A673 (cell line): ENCODE measurements at regions not wholly inside any gene's neighbourhood (a gene's known extent, or its start where the extent isn't known, plus 50 kb on each side); places are given as distances from the start of the nearest gene placed in this dataset.

Experiments used
- BruUV-seq: library from RNA; stranded (reverse); fragments of 400-500 nt; replicated peaks from 2 replicates; lab custom pipeline; 2021; lab: Mats Ljungman, UMichigan
- CTCF ChIA-PET: fragments of 300-600 bp; sonication (Branson Sonifier 250); formaldehyde crosslinking; loops from one replicate; lab custom pipeline; 2022; ENCODE audit warnings: antibody characterized with exemption; lab: Charles Lee
- POLR2A ChIA-PET: fragments of 300-600 bp; sonication (Branson Sonifier 250); formaldehyde crosslinking; loops from one replicate; lab custom pipeline; 2022; ENCODE audit warnings: antibody characterized with exemption; ENCODE audit not compliant: low non-redundant PET; lab: Charles Lee
- DNase-seq: peaks from one replicate; pipeline ENCODE4 v3.0.0-alpha.2; 2015; ENCODE audit warnings: low spot score
- H3K27ac ChIP-seq: fragments of 200-600 bp; sonication (generic); 2 replicates; pipeline ENCODE4 v1.5.1; 2016; ENCODE audit warnings: mixed run types, low read depth, mild to moderate bottlenecking, mixed read lengths, antibody characterized with exemption, low read length; ENCODE audit not compliant: poor library complexity, severe bottlenecking
- H3K27me3 ChIP-seq: fragments of 200-600 bp; sonication (generic); replicated peaks from 2 replicates; pipeline ENCODE4 v1.6.1; 2017; ENCODE audit warnings: mixed run types, low read depth, mild to moderate bottlenecking, mixed read lengths, antibody characterized with exemption, low read length; ENCODE audit not compliant: insufficient read depth, poor library complexity
- H3K36me3 ChIP-seq: fragments of 200-600 bp; sonication (generic); 2 replicates; pipeline ENCODE4 v1.6.1; 2016; ENCODE audit warnings: mixed run types, mild to moderate bottlenecking, mixed read lengths, antibody characterized with exemption, low read length; ENCODE audit not compliant: insufficient read depth, poor library complexity, severe bottlenecking
- H3K4me1 ChIP-seq: fragments of 200-600 bp; sonication (generic); 2 replicates; pipeline ENCODE4 v1.6.1; 2017; ENCODE audit warnings: mixed run types, mild to moderate bottlenecking, mixed read lengths, antibody characterized with exemption, low read length; ENCODE audit not compliant: insufficient read depth, poor library complexity, severe bottlenecking
- H3K4me3 ChIP-seq: fragments of 200-600 bp; sonication (generic); 2 replicates; pipeline ENCODE4 v1.5.1; 2016; ENCODE audit warnings: low read depth, mixed run types, mild to moderate bottlenecking, mixed read lengths, low read length; ENCODE audit not compliant: poor library complexity, severe bottlenecking
- H3K9me3 ChIP-seq: fragments of 200-600 bp; sonication (generic); 2 replicates; pipeline ENCODE4 v1.6.1; 2016; ENCODE audit warnings: mixed run types, low read depth, mild to moderate bottlenecking, mixed read lengths, antibody characterized with exemption, low read length; ENCODE audit not compliant: poor library complexity, severe bottlenecking
- CTCF ChIP-seq: fragments of 300-800, 200-600 bp; sonication (generic); conservative IDR thresholded peaks from 2 replicates; pipeline ENCODE4 v1.5.1; 2017; ENCODE audit warnings: low read depth, mild to moderate bottlenecking, antibody characterized with exemption, low read length, moderate library complexity, mixed read lengths
- EZH2 ChIP-seq: fragments of 200-600 bp; sonication (generic); IDR thresholded peaks from 2 replicates; pipeline ENCODE4 v1.6.1; 2017; ENCODE audit warnings: borderline replicate concordance, low read depth, mild to moderate bottlenecking, mixed read lengths, antibody characterized with exemption, low read length; ENCODE audit not compliant: poor library complexity, severe bottlenecking
- intact Hi-C: fragments of 100-400 bp; cut with micrococcal nuclease; formaldehyde crosslinking; loops from one replicate; pipeline ENCODE4 v1.10.0; 2022; ENCODE audit not compliant: unreplicated experiment

- no peak for DNase-seq
- H3K9me3 ChIP-seq = no peaks in the 10 kb centered on the region
- POLR2A ChIA-PET = no interaction called here
These were observed 837.3 kb upstream of the KLHL1 start for GRCh38 chr13:70945506-70945905.

GRCh38 chr13:70941454-70941853 lies 833.2 kb upstream of the KLHL1 start:
- Histone ChIP-seq H3K36me3 (no peaks in the 10 kb centered on the region), H3K27me3 (no peaks in the 10 kb centered on the region), H3K4me3 (no peak overlapping the region), H3K9me3 (no peaks in the 10 kb centered on the region), H3K27ac (no peak overlapping the region), H3K4me1 (no peaks in the 10 kb centered on the region)
- no peak for DNase-seq
- ChIA-PET POLR2A (no interaction called here), CTCF (no interaction called here)
- TF ChIP-seq CTCF (no peak), EZH2 (no peak)
- intact Hi-C loops = no loop called here
- no TSS peak for BruUV-seq

More at GRCh38 chr13:70945506-70945905, 837.3 kb upstream of the KLHL1 start:
- Histone ChIP-seq H3K4me1 (no peaks in the 10 kb centered on the region), H3K27ac (no peak overlapping the region), H3K27me3 (peaks cover 12% of the 10 kb centered on the region), H3K36me3 (no peaks in the 10 kb centered on the region), H3K4me3 (no peak overlapping the region)
- CTCF ChIA-PET = no interaction called here
- TF ChIP-seq EZH2 = no peak
- TF ChIP-seq CTCF = no peak
- BruUV-seq = no TSS peak
- intact Hi-C loops = no loop called here

- no TSS peak for BruUV-seq
- no peak overlapping the region for H3K4me3 ChIP-seq
- H3K9me3 ChIP-seq = no peaks in the 10 kb centered on the region
- H3K4me1 ChIP-seq = no peaks in the 10 kb centered on the region
- H3K27ac ChIP-seq = no peak overlapping the region
- intact Hi-C loops = no loop called here
- POLR2A ChIA-PET = no interaction called here
- no peaks in the 10 kb centered on the region for H3K36me3 ChIP-seq
- no peaks in the 10 kb centered on the region for H3K27me3 ChIP-seq
- no peak for DNase-seq
- TF ChIP-seq CTCF (no peak), EZH2 (no peak)
- CTCF ChIA-PET = interaction anchor here (0.7 kb wide), 1 partner anchor 1669 kb away, joined by 4 read pairs; no protein-coding TSS in a partner anchor
These were observed 830.2 kb upstream of the KLHL1 start for GRCh38 chr13:70938462-70938861.
